Stomach smooth muscle (tissue), 2 donors: ENCODE measurements at regions not wholly inside any gene's neighbourhood (a gene's known extent, or its start where the extent isn't known, plus 50 kb on each side); places are given as distances from the start of the nearest gene placed in this dataset.
A peak's percentile ranks its signal among the peaks of the same experiment; 100 is the strongest.

Experiments
- H3K27ac ChIP-seq: one replicate; pipeline ENCODE4 v1.7.0; 2013; ENCODE audit warnings: mild to moderate bottlenecking, low read length, inconsistent platforms
- H3K27me3 ChIP-seq, 2 donors: one replicate each; pipeline ENCODE4 v1.7.0; 2013; ENCODE audit warnings: low read length in 2 of 2; ENCODE audit not compliant: insufficient read depth in 2 of 2, control insufficient read depth in 1 of 2
- H3K36me3 ChIP-seq, 2 donors: one replicate each; pipeline ENCODE4 v1.7.0; 2013; ENCODE audit warnings: low read length in 2 of 2; ENCODE audit not compliant: control insufficient read depth in 2 of 2, insufficient read depth in 2 of 2
- H3K4me1 ChIP-seq: one replicate; pipeline ENCODE4 v1.7.0; 2013; ENCODE audit warnings: low read length; ENCODE audit not compliant: control insufficient read depth, insufficient read depth
- H3K4me3 ChIP-seq, 2 donors: one replicate each; pipeline ENCODE4 v1.7.0; 2013; ENCODE audit warnings: low read length in 2 of 2
- H3K9ac ChIP-seq, 2 donors: one replicate each; pipeline ENCODE4 v1.7.0; 2013; ENCODE audit warnings: low read length in 2 of 2, mild to moderate bottlenecking in 1 of 2
- H3K9me3 ChIP-seq, 2 donors: one replicate each; pipeline ENCODE4 v1.7.0; 2013; ENCODE audit warnings: low read length in 2 of 2; ENCODE audit not compliant: control insufficient read depth in 2 of 2
- donor health status: healthy.
- donor health status: Pancreatic carcinoma.

DNA sequence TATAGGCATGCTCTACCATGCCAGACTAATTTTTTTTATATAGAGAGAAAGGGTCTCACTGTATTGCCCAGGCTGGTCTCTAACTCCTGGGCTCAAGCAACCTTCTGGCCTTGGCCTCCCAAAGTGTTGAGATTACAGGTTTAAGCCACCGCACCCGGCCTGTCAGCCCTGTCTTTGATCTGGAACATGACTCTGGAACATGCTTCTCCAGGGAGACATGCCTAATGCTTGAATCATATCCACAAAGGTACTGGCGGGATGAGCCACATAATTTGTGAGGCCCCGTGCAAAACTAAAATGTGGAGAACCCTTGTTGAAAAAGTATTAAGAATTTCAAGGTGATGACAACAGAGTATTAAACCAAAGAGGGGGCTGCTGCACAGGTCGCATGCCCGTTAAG is 282.8 kb downstream of the ARHGAP12 start:
- no peak overlapping the region for H3K4me3 ChIP-seq

DNA sequence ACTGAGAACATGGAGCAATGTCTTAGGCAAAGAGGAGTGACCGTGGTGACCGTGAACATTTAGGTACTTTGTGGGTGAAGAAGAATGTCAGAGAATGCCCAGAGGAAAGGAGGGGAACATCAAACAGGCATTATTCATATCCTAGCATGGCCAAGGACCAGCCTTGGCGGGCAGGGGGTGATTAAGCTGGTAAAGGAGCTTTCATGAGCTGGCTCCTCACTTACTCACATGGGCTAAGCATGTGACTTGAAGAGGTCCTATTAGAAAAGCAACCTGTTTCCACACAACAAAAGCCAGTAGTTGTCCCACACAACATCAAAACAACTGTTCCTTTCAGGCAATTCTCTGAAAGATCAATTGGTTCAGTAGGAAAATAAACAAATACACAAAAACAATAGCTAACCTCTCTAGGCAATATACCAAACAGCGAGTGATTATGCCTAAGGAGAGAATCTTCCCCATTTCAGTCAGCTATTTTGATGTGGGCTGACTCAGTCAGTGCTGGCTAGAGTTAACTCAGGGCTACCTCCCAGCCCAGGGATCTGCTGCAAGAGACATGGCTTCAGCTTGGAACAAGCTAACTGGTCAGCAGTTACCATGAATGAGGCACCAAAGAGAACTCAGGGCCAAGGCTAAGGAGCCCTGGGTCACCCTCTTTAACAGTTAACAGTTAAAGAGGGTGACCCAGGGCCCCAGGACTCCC is 283.5 kb downstream of the ARHGAP12 start:
- no peaks in the 10 kb centered on the region for H3K27me3 ChIP-seq
- H3K4me3 ChIP-seq, result no peak overlapping the region
- no peak overlapping the region for H3K9ac ChIP-seq
- no peak overlapping the region for H3K27ac ChIP-seq
- no peaks in the 10 kb centered on the region for H3K36me3 ChIP-seq
- no peaks in the 10 kb centered on the region for H3K9me3 ChIP-seq
- peaks cover 2% of the 10 kb centered on the region for H3K4me1 ChIP-seq

More for the DNA sequence above, 282.8 kb downstream of the ARHGAP12 start:
- no peaks in the 10 kb centered on the region for H3K9me3 ChIP-seq
- no peak overlapping the region for H3K27ac ChIP-seq
- no peaks in the 10 kb centered on the region for H3K36me3 ChIP-seq
- no peak overlapping the region for H3K9ac ChIP-seq
- no peaks in the 10 kb centered on the region for H3K27me3 ChIP-seq
- H3K4me1 ChIP-seq, result peaks cover 5% of the 10 kb centered on the region

DNA sequence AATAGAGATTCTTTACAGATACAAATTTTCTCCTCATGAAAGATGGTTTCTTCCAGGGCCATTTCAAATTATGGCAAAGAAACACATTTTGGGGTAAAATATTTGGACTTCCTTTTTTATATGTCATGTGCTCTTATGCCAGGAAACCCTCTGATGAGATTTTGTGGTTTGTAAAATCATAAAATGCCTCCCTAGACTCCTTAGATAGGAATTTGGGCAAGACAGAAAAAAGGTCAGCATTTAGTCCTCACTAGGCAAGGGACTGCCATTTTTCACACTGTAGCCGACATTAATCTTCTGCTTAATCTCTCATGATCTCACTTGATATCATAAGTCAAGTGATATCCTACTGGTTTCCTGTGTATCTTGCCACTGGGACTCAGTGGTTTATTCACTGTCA is 286.4 kb downstream of the ARHGAP12 start:
- Histone ChIP-seq H3K36me3 (no peaks in the 10 kb centered on the region), H3K4me3 (no peak overlapping the region), H3K9ac (no peak overlapping the region), H3K9me3 (no peaks in the 10 kb centered on the region), H3K27me3 (no peaks in the 10 kb centered on the region), H3K27ac (no peak overlapping the region), H3K4me1 (no peaks in the 10 kb centered on the region)

DNA sequence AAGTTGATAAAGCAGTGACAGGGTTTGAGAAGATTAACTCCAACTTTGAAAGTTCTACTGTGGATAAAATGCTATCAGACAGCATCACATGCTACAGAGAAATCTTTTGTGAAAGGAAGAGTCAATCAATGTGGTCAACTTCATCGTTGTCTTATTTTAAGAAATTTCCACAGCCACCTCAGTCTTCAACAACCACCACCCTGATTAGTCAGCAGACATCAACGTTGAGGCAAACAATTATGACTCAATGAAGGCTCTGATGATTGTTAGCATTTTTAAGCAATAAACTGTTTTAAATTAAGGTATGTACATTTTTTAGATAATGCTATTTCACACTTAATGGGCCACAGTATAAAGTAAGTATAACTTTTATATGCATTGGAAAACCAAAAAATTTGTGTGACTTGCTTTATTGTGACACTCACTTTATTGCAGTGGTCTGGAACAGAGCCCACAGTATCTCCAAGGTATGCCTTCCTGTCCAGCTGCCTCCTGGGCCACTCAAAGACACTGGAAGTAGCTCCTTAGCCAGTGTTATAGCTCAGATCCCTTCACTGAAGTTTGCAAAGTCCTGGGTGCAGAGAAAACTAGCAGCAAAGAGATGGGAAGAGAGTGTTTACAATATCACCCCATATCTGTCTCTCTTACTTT is 293.1 kb downstream of the ARHGAP12 start:
- Histone ChIP-seq H3K4me3 (no peak overlapping the region), H3K9me3 (no peaks in the 10 kb centered on the region), H3K27me3 (no peaks in the 10 kb centered on the region), H3K36me3 (no peaks in the 10 kb centered on the region), H3K27ac (no peak overlapping the region), H3K4me1 (peaks cover 8% of the 10 kb centered on the region), H3K9ac (no peak overlapping the region)

DNA sequence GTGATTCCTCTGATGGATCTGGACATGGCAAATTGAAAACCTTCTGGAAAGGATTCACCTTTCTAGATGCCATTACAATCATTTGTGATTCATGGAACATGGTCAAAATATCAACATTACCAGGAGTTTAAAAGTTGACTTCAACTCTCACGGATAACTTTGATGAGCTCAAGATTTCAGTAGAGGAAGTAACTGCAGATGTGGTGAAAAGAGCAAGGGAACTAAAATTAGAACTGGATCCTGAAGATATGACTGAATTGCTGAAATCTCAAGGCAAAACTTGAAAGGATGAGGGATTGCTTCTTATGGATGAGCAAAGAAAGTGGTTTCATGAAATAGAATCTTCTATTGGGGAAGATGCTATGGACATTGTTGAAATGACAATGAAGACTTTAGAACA is 293.6 kb downstream of the ARHGAP12 start:
- no peaks in the 10 kb centered on the region for H3K36me3 ChIP-seq
- no peak overlapping the region for H3K4me3 ChIP-seq
- peaks cover 8% of the 10 kb centered on the region for H3K4me1 ChIP-seq
- no peaks in the 10 kb centered on the region for H3K9me3 ChIP-seq
- H3K27ac ChIP-seq, result no peak overlapping the region
- no peaks in the 10 kb centered on the region for H3K27me3 ChIP-seq
- no peak overlapping the region for H3K9ac ChIP-seq

DNA sequence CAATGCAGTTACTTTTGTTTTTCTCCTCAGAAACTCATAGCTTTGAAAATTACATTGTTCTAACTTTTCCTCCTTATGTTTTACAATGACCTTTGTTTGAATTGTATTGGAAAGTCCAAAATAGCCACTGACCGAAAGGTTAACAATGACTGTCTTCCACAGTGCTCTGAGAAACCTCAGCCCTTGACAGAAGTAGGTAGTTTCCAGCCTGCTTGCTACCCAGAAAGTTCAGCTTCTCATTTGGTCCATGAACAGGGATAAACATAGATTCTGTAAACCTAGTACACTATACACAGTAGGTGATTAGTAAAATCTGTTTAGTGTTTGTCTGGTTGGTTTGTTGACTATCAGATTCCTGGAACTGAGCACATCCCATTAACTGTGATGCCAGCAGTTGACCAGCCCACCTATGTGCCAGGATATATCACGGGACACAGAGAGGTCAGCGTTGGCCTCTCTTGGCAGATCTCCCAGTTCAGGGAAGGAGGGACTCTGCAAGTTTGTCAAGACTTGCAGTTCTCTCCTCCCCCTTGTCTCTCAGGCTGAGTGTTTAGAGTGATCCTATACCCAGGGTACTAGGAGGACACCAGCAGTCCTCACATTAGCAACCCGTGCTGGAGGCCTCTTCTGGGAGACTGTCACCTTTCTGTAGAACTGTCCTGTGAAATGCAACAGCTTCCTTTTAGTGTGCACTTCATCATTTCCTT is 297.6 kb downstream of the ARHGAP12 start:
- Histone ChIP-seq H3K4me3 (peak overlapping the region in 1 of 2 donors; percentile 8), H3K9ac (no peak overlapping the region), H3K36me3 (no peaks in the 10 kb centered on the region), H3K4me1 (peaks cover 8% of the 10 kb centered on the region), H3K9me3 (peaks cover 0 to 5% of the 10 kb centered on the region in 2 donors), H3K27ac (peak overlapping the region; percentile 13), H3K27me3 (no peaks in the 10 kb centered on the region)

DNA sequence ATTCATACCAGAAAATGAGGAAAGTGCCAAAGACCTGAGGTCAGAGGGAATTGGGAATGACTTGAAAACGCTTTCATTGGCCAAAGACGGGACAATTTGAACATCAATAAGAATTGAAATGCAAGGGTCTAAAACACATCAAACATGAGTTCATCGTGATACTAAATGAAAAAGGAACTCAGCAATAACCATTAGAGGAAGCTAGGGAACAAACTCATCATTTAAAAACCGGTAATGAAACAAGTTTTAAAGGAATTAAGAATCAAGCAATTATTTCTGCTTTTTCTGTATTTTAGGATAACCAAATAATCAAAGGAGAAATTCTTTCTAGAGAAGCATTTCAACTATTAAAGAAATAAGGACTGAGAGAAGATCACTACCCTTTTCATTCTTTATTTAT is 303.1 kb downstream of the ARHGAP12 start:
- peaks cover 0 to 5% of the 10 kb centered on the region in 2 donors for H3K9me3 ChIP-seq
- H3K9ac ChIP-seq, result no peak overlapping the region
- no peaks in the 10 kb centered on the region for H3K36me3 ChIP-seq
- no peak overlapping the region for H3K4me3 ChIP-seq
- peaks cover 9% of the 10 kb centered on the region for H3K4me1 ChIP-seq
- no peaks in the 10 kb centered on the region for H3K27me3 ChIP-seq
- no peak overlapping the region for H3K27ac ChIP-seq

DNA sequence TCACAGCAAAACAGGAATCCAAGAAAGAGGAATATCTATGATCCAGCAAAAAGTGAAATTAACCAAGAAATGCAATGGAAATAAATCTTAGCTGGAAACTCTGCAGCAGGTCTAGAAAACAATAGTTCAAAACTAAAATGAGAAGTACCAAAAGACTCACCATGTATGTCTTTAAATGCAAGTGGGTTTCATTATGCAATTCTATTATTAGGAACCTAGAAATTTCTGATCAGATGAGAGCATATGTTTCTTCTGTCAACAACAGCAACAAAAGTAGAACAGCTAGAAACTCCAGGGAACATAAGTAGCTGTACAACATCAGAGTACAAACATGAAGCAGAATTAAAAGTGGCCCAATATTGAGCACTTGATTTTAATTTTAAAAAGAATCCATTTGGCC is 304.0 kb downstream of the ARHGAP12 start:
- no peak overlapping the region for H3K4me3 ChIP-seq
- peaks cover 15% of the 10 kb centered on the region for H3K4me1 ChIP-seq
- no peaks in the 10 kb centered on the region for H3K27me3 ChIP-seq
- H3K27ac ChIP-seq, result no peak overlapping the region
- no peaks in the 10 kb centered on the region for H3K36me3 ChIP-seq
- no peak overlapping the region for H3K9ac ChIP-seq
- H3K9me3 ChIP-seq, result peaks cover 0 to 5% of the 10 kb centered on the region in 2 donors

DNA sequence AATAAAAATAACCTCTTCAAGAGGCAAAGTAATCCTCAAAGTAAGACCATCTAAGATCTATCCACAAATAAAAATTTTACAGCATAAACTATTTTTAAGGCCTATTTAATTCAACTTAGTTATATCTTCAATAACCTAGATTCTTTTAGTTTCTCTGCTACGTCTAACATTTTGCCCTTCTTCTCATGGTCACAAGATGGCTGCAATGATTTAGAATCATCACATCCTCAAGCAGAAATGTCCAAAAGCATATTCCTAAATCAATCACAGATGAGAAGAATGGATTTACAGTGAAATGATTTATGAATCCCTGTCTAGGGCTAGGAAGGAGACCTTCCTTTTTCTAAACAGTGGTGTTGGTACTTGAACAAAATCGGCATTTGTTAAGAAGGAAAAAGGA is 304.7 kb downstream of the ARHGAP12 start:
- no peak overlapping the region for H3K27ac ChIP-seq
- H3K36me3 ChIP-seq, result no peaks in the 10 kb centered on the region

DNA sequence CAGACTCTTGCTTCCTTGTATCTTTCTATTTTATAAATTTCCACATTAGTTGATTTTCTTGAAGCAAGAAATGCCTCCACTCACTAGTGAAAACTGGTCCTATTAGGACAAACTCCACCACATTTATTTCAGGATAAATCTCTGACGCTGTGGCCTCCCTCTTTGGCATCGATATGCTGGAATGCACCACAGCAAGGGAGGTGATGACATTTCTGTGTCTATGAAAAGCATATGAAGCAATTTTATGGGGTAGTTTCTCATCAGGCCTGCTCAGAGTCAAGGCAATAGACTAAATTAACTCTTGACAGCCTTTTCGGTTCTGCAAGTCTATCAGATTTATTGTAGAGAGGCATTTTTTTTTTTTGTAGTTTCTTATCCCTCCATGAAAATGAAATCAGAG is 304.4 kb downstream of the ZEB1 start:
- Histone ChIP-seq H3K4me1 (peaks cover 27% of the 10 kb centered on the region), H3K36me3 (no peaks in the 10 kb centered on the region), H3K4me3 (no peak overlapping the region), H3K9ac (no peak overlapping the region), H3K27me3 (no peaks in the 10 kb centered on the region), H3K9me3 (peaks cover 0 to 5% of the 10 kb centered on the region in 2 donors), H3K27ac (peak overlapping the region; percentile 37)

More for the DNA sequence above, 304.7 kb downstream of the ARHGAP12 start:
- Histone ChIP-seq H3K9ac (no peak overlapping the region), H3K9me3 (peaks cover 0 to 5% of the 10 kb centered on the region in 2 donors), H3K27me3 (no peaks in the 10 kb centered on the region), H3K4me1 (peaks cover 22% of the 10 kb centered on the region), H3K4me3 (no peak overlapping the region)
